Right atrium auricular region (tissue), 2 donors: ENCODE measurements at regions not wholly inside any gene's neighbourhood (a gene's known extent, or its start where the extent isn't known, plus 50 kb on each side); places are given as distances from the start of the nearest gene placed in this dataset.
"Not testable (repeated sequence)": the region's sequence is repeated elsewhere in the genome, so short reads cannot be mapped to it uniquely, and the experiment has no call there.

Experiments
- DNase-seq: peaks from one replicate; pipeline ENCODE4 v3.0.0-alpha.2; 2019; ENCODE audit warnings: low spot score
- H3K27ac ChIP-seq, 2 donors: fragments of 200-600 bp; sonication (generic); 1 replicate in 1 of 2; 2 replicates in 1 of 2; pipeline ENCODE4 v1.5.1; 2016 to 2019
- H3K27me3 ChIP-seq, 2 donors: fragments of 200-600 bp; sonication (generic); one replicate each; pipeline versions ENCODE4 v1.5.1 to v1.6.0; 2017 to 2019
- H3K36me3 ChIP-seq: fragments of 200-600 bp; sonication (generic); one replicate; pipeline ENCODE4 v1.5.1; 2016
- H3K4me1 ChIP-seq, 2 donors: fragments of 200-600 bp; sonication (generic); one replicate each; pipeline versions ENCODE4 v1.5.1 to v1.6.0; 2017 to 2019
- H3K4me3 ChIP-seq, 2 donors: fragments of 200-600 bp; sonication (generic); 1 replicate in 1 of 2; 2 replicates in 1 of 2; pipeline ENCODE4 v1.5.1; 2017 to 2019; ENCODE audit warnings: mild to moderate bottlenecking in 1 of 2, moderate library complexity in 1 of 2
- H3K9me3 ChIP-seq, 2 donors: fragments of 200-600 bp; sonication (generic); one replicate each; pipeline ENCODE4 v1.5.1; 2019
- TF ChIP-seq, protein P1 (sequence below), 2 donors: fragments of 200-600 bp; sonication (generic); IDR thresholded peaks; one replicate each; pipeline ENCODE4 v1.5.1; 2019; ENCODE audit warnings: antibody characterized with exemption in 2 of 2

- Histone ChIP-seq H3K36me3 (no peaks in the 10 kb centered on the region), H3K9me3 (peaks cover 0 to 20% of the 10 kb centered on the region in 2 donors), H3K27me3 (no peaks in the 10 kb centered on the region), H3K27ac (no peak overlapping the region), H3K4me1 (no peaks in the 10 kb centered on the region), H3K4me3 (no peak overlapping the region)
- TF ChIP-seq, protein P1, sequence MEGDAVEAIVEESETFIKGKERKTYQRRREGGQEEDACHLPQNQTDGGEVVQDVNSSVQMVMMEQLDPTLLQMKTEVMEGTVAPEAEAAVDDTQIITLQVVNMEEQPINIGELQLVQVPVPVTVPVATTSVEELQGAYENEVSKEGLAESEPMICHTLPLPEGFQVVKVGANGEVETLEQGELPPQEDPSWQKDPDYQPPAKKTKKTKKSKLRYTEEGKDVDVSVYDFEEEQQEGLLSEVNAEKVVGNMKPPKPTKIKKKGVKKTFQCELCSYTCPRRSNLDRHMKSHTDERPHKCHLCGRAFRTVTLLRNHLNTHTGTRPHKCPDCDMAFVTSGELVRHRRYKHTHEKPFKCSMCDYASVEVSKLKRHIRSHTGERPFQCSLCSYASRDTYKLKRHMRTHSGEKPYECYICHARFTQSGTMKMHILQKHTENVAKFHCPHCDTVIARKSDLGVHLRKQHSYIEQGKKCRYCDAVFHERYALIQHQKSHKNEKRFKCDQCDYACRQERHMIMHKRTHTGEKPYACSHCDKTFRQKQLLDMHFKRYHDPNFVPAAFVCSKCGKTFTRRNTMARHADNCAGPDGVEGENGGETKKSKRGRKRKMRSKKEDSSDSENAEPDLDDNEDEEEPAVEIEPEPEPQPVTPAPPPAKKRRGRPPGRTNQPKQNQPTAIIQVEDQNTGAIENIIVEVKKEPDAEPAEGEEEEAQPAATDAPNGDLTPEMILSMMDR (IDR thresholded peaks at IDR 0.05): no peak
- no peak for DNase-seq
Measured at GRCh38 chrX:16067886-16068515, 55.4 kb upstream of the GRPR start.

DNA sequence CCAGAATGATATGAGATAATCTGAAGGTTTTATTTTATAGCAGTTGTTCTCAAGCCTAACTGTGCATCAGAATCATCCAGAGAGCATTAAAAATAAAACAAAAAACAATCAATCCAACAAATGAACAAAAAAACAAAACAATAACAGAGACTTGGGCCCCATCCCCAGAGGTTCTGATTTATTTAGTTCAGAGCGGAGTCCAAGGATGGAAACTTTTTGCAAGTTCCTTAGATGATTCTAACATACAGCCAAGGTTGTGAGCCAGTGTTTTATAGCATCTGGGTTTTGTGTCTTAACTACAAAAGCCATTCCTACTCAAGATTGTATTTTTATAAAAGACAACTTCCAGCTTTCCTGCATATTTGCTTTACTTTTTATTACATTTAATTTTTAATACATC lies 59.4 kb upstream of the GRPR start:
- no peaks in the 10 kb centered on the region for H3K9me3 ChIP-seq
- H3K27ac ChIP-seq: no peak overlapping the region
- H3K36me3 ChIP-seq: no peaks in the 10 kb centered on the region
- TF ChIP-seq, protein P1 (IDR thresholded peaks at IDR 0.05): no peak
- no peak for DNase-seq
- no peaks in the 10 kb centered on the region for H3K27me3 ChIP-seq
- no peaks in the 10 kb centered on the region for H3K4me1 ChIP-seq
- H3K4me3 ChIP-seq: no peak overlapping the region

- H3K4me1 ChIP-seq: no peaks in the 10 kb centered on the region
- no peaks in the 10 kb centered on the region for H3K9me3 ChIP-seq
- no peaks in the 10 kb centered on the region for H3K36me3 ChIP-seq
- H3K27me3 ChIP-seq: no peaks in the 10 kb centered on the region
- H3K27ac ChIP-seq: no peak overlapping the region
- H3K4me3 ChIP-seq: no peak overlapping the region
- DNase-seq: no peak
- TF ChIP-seq, protein P1 (IDR thresholded peaks at IDR 0.05): no peak
Measured at GRCh38 chrX:16063141-16063540, 60.2 kb upstream of the GRPR start.

DNA sequence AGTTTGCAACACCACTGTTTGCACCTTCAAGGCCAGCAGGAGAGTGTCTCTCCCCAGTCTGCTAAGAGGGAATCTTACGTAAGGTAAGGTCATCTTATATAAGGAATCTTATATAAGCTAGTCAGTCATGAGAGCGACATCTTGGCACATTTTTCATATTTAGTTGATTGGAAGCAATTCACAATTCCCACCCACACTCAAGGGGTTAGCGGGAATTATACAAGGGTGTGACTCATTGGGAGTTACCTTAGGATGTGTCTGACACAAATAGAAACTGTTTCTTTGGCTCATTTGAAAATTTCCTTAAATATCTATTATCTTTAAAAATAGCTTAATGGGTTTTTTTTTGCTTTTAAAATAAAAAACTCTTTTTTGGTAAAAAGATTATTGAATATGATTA lies 62.1 kb upstream of the GRPR start:
- no peak for DNase-seq
- H3K36me3 ChIP-seq: no peaks in the 10 kb centered on the region
- H3K9me3 ChIP-seq: no peaks in the 10 kb centered on the region
- H3K4me3 ChIP-seq: no peak overlapping the region
- TF ChIP-seq, protein P1 (IDR thresholded peaks at IDR 0.05): no peak
- no peaks in the 10 kb centered on the region for H3K27me3 ChIP-seq
- no peaks in the 10 kb centered on the region for H3K4me1 ChIP-seq
- no peak overlapping the region for H3K27ac ChIP-seq

- TF ChIP-seq, protein P1 (IDR thresholded peaks at IDR 0.05): no peak
- H3K4me1 ChIP-seq: no peaks in the 10 kb centered on the region
- no peak overlapping the region for H3K27ac ChIP-seq
- DNase-seq: no peak
- no peaks in the 10 kb centered on the region for H3K27me3 ChIP-seq
- no peaks in the 10 kb centered on the region for H3K9me3 ChIP-seq
- no peaks in the 10 kb centered on the region for H3K36me3 ChIP-seq
- H3K4me3 ChIP-seq: no peak overlapping the region
Measured at GRCh38 chrX:16060252-16060651, 63.1 kb upstream of the GRPR start.

- not testable (repeated sequence) for H3K9me3 ChIP-seq, H3K36me3 ChIP-seq, DNase-seq, H3K4me3 ChIP-seq, H3K27me3 ChIP-seq, H3K27ac ChIP-seq, H3K4me1 ChIP-seq
Measured at GRCh38 chrX:16049126-16049525, 74.2 kb upstream of the GRPR start.
